NOMO-1 treated with DMSO at 0.1 percent for 48 hours (cell line): ENCODE measurements at regions not wholly inside any gene's neighbourhood (a gene's known extent, or its start where the extent isn't known, plus 50 kb on each side); places are given as distances from the start of the nearest gene placed in this dataset.
"Not testable (repeated sequence)": the region's sequence is repeated elsewhere in the genome, so short reads cannot be mapped to it uniquely, and the experiment has no call there.

Experiments
- DNase-seq: peaks from one replicate; lab custom pipeline; 2025; ENCODE audit not compliant: unreplicated experiment; lab: John Stamatoyannopoulos, UW

GRCh38 chr1:87980494-87980893 lies 651.8 kb downstream of the LMO4 start:
- no peak for DNase-seq

GRCh38 chr1:87981386-87981785 lies 652.7 kb downstream of the LMO4 start:
- no peak for DNase-seq

- DNase-seq = no peak
These were observed 653.1 kb downstream of the LMO4 start for GRCh38 chr1:87981810-87982209.

- no peak for DNase-seq
These were observed 655.2 kb downstream of the LMO4 start for GRCh38 chr1:87983841-87984240.

GRCh38 chr1:87985071-87985470 lies 656.4 kb downstream of the LMO4 start:
- DNase-seq = no peak

GRCh38 chr1:87986130-87986866 lies 657.6 kb downstream of the LMO4 start:
- DNase-seq = no peak

- no peak for DNase-seq
These were observed 660.7 kb downstream of the LMO4 start for GRCh38 chr1:87989346-87989745.

GRCh38 chr1:87992536-87992935 lies 663.9 kb downstream of the LMO4 start:
- DNase-seq = not testable (repeated sequence)

GRCh38 chr1:87993051-87993450 lies 664.4 kb downstream of the LMO4 start:
- DNase-seq = no peak

GRCh38 chr1:87999852-88000251 lies 671.2 kb downstream of the LMO4 start:
- DNase-seq = no peak

GRCh38 chr1:88001460-88001859 lies 672.8 kb downstream of the LMO4 start:
- no peak for DNase-seq

GRCh38 chr1:88003255-88003654 lies 674.6 kb downstream of the LMO4 start:
- DNase-seq = no peak

- DNase-seq = no peak
These were observed 674.2 kb upstream of the PKN2 start for GRCh38 chr1:88009916-88010315.

GRCh38 chr1:88013485-88013884 lies 670.6 kb upstream of the PKN2 start:
- no peak for DNase-seq

GRCh38 chr1:88014131-88014530 lies 669.9 kb upstream of the PKN2 start:
- DNase-seq = no peak

GRCh38 chr1:88016947-88017346 lies 667.1 kb upstream of the PKN2 start:
- no peak for DNase-seq

GRCh38 chr1:88021529-88021928 lies 662.5 kb upstream of the PKN2 start:
- no peak for DNase-seq

- DNase-seq = peak; percentile 82
These were observed 661.6 kb upstream of the PKN2 start for GRCh38 chr1:88022516-88022915.

- DNase-seq = no peak
These were observed 654.9 kb upstream of the PKN2 start for GRCh38 chr1:88029142-88029541.

GRCh38 chr1:88029899-88030298 lies 654.2 kb upstream of the PKN2 start:
- DNase-seq = no peak

GRCh38 chr1:88035578-88035977 lies 648.5 kb upstream of the PKN2 start:
- no peak for DNase-seq

GRCh38 chr1:88036345-88037014 lies 647.6 kb upstream of the PKN2 start:
- no peak for DNase-seq

- DNase-seq = no peak
These were observed 644.8 kb upstream of the PKN2 start for GRCh38 chr1:88039240-88039639.
